Mesothelial cell of epicardium (in vitro differentiated cells): ENCODE measurements at regions not wholly inside any gene's neighbourhood (a gene's known extent, or its start where the extent isn't known, plus 50 kb on each side); places are given as distances from the start of the nearest gene placed in this dataset.

ENCODE experiments used
- DNase-seq, 2 experiments: peaks; one replicate each; pipeline ENCODE4 v3.0.0; 2021; ENCODE audit warnings: low spot score in 2 of 2; ENCODE audit not compliant: unreplicated experiment in 2 of 2
- H3K27ac Mint-ChIP-seq: 2 replicates; pipeline ENCODE4 v1.8.0; 2021; ENCODE audit warnings: mixed read lengths
- H3K27me3 Mint-ChIP-seq: 2 replicates; pipeline ENCODE4 v1.8.0; 2021; ENCODE audit warnings: low read depth, mixed read lengths
- H3K36me3 Mint-ChIP-seq: 2 replicates; pipeline ENCODE4 v1.8.0; 2021; ENCODE audit warnings: mixed read lengths
- H3K4me1 Mint-ChIP-seq: 2 replicates; pipeline ENCODE4 v1.8.0; 2021; ENCODE audit warnings: mixed read lengths
- H3K4me3 Mint-ChIP-seq: 2 replicates; pipeline ENCODE4 v1.8.0; 2021; ENCODE audit warnings: mild to moderate bottlenecking, moderate library complexity, mixed read lengths
- H3K9me3 Mint-ChIP-seq: 2 replicates; pipeline ENCODE4 v1.8.0; 2021; ENCODE audit warnings: mixed read lengths
- CTCF ChIP-seq: fragments of 200-600 bp; sonication (generic); IDR thresholded peaks from one replicate; pipeline ENCODE4 v1.5.0; 2021; ENCODE audit warnings: antibody characterized with exemption; ENCODE audit not compliant: unreplicated experiment

- no peak for DNase-seq
- H3K4me3 Mint-ChIP-seq, result no peak overlapping the region
- no peak for TF ChIP-seq CTCF
- no peak overlapping the region for H3K27ac Mint-ChIP-seq
- H3K4me1 Mint-ChIP-seq, result no peaks in the 10 kb centered on the region
- peaks cover 28% of the 10 kb centered on the region for H3K9me3 Mint-ChIP-seq
- H3K27me3 Mint-ChIP-seq, result no peaks in the 10 kb centered on the region
- H3K36me3 Mint-ChIP-seq, result peaks cover 13% of the 10 kb centered on the region
Measured at GRCh38 chr9:87810008-87810407, 72.7 kb upstream of the SPATA31E1 start.

GRCh38 chr9:87810679-87811178, 71.9 kb upstream of the SPATA31E1 start:
- peaks cover 28% of the 10 kb centered on the region for H3K9me3 Mint-ChIP-seq
- no peak for DNase-seq
- no peak overlapping the region for H3K27ac Mint-ChIP-seq

GRCh38 chr9:87812375-87813118, 70.1 kb upstream of the SPATA31E1 start:
- H3K9me3 Mint-ChIP-seq, result peaks cover 33% of the 10 kb centered on the region
- H3K27ac Mint-ChIP-seq, result no peak overlapping the region
- peaks cover under 1% of the 10 kb centered on the region for H3K4me1 Mint-ChIP-seq
- no peaks in the 10 kb centered on the region for H3K27me3 Mint-ChIP-seq
- DNase-seq, result no peak
- peak; percentile 65 for TF ChIP-seq CTCF
- peaks cover 16% of the 10 kb centered on the region for H3K36me3 Mint-ChIP-seq
- H3K4me3 Mint-ChIP-seq, result no peak overlapping the region

More at GRCh38 chr9:87810679-87811178, 71.9 kb upstream of the SPATA31E1 start:
- Mint-ChIP-seq H3K4me1 (no peaks in the 10 kb centered on the region), H3K36me3 (peaks cover 13% of the 10 kb centered on the region), H3K4me3 (no peak overlapping the region), H3K27me3 (no peaks in the 10 kb centered on the region)
- TF ChIP-seq CTCF, result no peak

GRCh38 chr9:87813119-87813463, 69.6 kb upstream of the SPATA31E1 start:
- no peaks in the 10 kb centered on the region for H3K27me3 Mint-ChIP-seq
- DNase-seq, result no peak
- peaks cover 13% of the 10 kb centered on the region for H3K36me3 Mint-ChIP-seq
- no peak for TF ChIP-seq CTCF
- peaks cover 28% of the 10 kb centered on the region for H3K9me3 Mint-ChIP-seq
- H3K27ac Mint-ChIP-seq, result no peak overlapping the region
- H3K4me1 Mint-ChIP-seq, result peaks cover 2% of the 10 kb centered on the region
- H3K4me3 Mint-ChIP-seq, result no peak overlapping the region

GRCh38 chr9:87816036-87816435, 66.6 kb upstream of the SPATA31E1 start:
- Mint-ChIP-seq H3K36me3 (peaks cover 3% of the 10 kb centered on the region), H3K27ac (no peak overlapping the region), H3K4me3 (no peak overlapping the region), H3K4me1 (peaks cover 7% of the 10 kb centered on the region), H3K9me3 (peaks cover 17% of the 10 kb centered on the region), H3K27me3 (no peaks in the 10 kb centered on the region)
- no peak for DNase-seq
- TF ChIP-seq CTCF, result no peak
